A673 (cell line): ENCODE measurements at regions not wholly inside any gene's neighbourhood (a gene's known extent, or its start where the extent isn't known, plus 50 kb on each side); places are given as distances from the start of the nearest gene placed in this dataset.

Experiments used
- BruUV-seq: library from RNA; stranded (reverse); fragments of 400-500 nt; replicated peaks from 2 replicates; lab custom pipeline; 2021; lab: Mats Ljungman, UMichigan
- CTCF ChIA-PET: fragments of 300-600 bp; sonication (Branson Sonifier 250); formaldehyde crosslinking; loops from one replicate; lab custom pipeline; 2022; ENCODE audit warnings: antibody characterized with exemption; lab: Charles Lee
- POLR2A ChIA-PET: fragments of 300-600 bp; sonication (Branson Sonifier 250); formaldehyde crosslinking; loops from one replicate; lab custom pipeline; 2022; ENCODE audit warnings: antibody characterized with exemption; ENCODE audit not compliant: low non-redundant PET; lab: Charles Lee
- DNase-seq: peaks from one replicate; pipeline ENCODE4 v3.0.0-alpha.2; 2015; ENCODE audit warnings: low spot score
- H3K27ac ChIP-seq: fragments of 200-600 bp; sonication (generic); 2 replicates; pipeline ENCODE4 v1.5.1; 2016; ENCODE audit warnings: mixed run types, low read depth, mild to moderate bottlenecking, mixed read lengths, antibody characterized with exemption, low read length; ENCODE audit not compliant: poor library complexity, severe bottlenecking
- H3K27me3 ChIP-seq: fragments of 200-600 bp; sonication (generic); replicated peaks from 2 replicates; pipeline ENCODE4 v1.6.1; 2017; ENCODE audit warnings: mixed run types, low read depth, mild to moderate bottlenecking, mixed read lengths, antibody characterized with exemption, low read length; ENCODE audit not compliant: insufficient read depth, poor library complexity
- H3K36me3 ChIP-seq: fragments of 200-600 bp; sonication (generic); 2 replicates; pipeline ENCODE4 v1.6.1; 2016; ENCODE audit warnings: mixed run types, mild to moderate bottlenecking, mixed read lengths, antibody characterized with exemption, low read length; ENCODE audit not compliant: insufficient read depth, poor library complexity, severe bottlenecking
- H3K4me1 ChIP-seq: fragments of 200-600 bp; sonication (generic); 2 replicates; pipeline ENCODE4 v1.6.1; 2017; ENCODE audit warnings: mixed run types, mild to moderate bottlenecking, mixed read lengths, antibody characterized with exemption, low read length; ENCODE audit not compliant: insufficient read depth, poor library complexity, severe bottlenecking
- H3K4me3 ChIP-seq: fragments of 200-600 bp; sonication (generic); 2 replicates; pipeline ENCODE4 v1.5.1; 2016; ENCODE audit warnings: low read depth, mixed run types, mild to moderate bottlenecking, mixed read lengths, low read length; ENCODE audit not compliant: poor library complexity, severe bottlenecking
- H3K9me3 ChIP-seq: fragments of 200-600 bp; sonication (generic); 2 replicates; pipeline ENCODE4 v1.6.1; 2016; ENCODE audit warnings: mixed run types, low read depth, mild to moderate bottlenecking, mixed read lengths, antibody characterized with exemption, low read length; ENCODE audit not compliant: poor library complexity, severe bottlenecking
- EZH2 ChIP-seq: fragments of 200-600 bp; sonication (generic); IDR thresholded peaks from 2 replicates; pipeline ENCODE4 v1.6.1; 2017; ENCODE audit warnings: borderline replicate concordance, low read depth, mild to moderate bottlenecking, mixed read lengths, antibody characterized with exemption, low read length; ENCODE audit not compliant: poor library complexity, severe bottlenecking
- intact Hi-C: fragments of 100-400 bp; cut with micrococcal nuclease; formaldehyde crosslinking; loops from one replicate; pipeline ENCODE4 v1.10.0; 2022; ENCODE audit not compliant: unreplicated experiment
- TF ChIP-seq, protein P1 (sequence below): fragments of 300-800, 200-600 bp; sonication (generic); conservative IDR thresholded peaks from 2 replicates; pipeline ENCODE4 v1.5.1; 2017; ENCODE audit warnings: low read depth, mild to moderate bottlenecking, antibody characterized with exemption, low read length, moderate library complexity, mixed read lengths

DNA sequence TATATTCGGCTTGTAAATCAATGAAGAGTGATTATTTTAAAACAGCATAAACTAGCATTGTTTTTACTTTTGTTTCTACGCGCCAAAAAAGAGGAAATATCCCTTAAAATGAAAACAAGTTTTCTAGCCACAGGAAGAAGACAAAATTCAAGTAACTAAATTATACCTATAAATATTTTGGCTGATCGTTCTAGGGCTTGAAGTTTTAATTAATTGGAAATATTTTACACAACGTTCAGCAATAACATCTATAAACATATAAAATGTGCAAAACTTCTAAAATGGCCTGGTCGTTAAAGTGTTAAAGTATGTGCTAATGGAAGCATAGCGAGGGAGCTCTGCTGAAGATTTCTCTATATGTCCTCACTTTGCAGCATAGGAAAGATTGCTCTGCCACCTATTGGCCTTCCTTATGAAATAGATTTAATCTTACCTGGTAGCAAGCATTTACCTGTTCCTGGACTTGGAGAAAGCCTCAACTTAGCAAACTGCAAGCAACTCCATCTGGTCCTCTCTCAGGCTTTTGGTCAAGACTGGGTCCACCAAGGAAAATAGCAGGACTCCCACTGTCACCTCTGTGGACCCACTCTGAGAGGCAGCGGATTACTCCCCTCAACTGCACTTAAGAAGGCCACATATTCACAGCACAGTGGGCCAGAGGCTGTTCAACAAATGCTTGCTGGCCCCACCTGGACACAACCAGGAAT is 351.3 kb upstream of the RUNX1 start:
- BruUV-seq = no TSS peak
- H3K4me3 ChIP-seq = no peak overlapping the region
- no peak overlapping the region for H3K27ac ChIP-seq
- intact Hi-C loops = no loop called here
- no peaks in the 10 kb centered on the region for H3K9me3 ChIP-seq
- POLR2A ChIA-PET = no interaction called here
- no peaks in the 10 kb centered on the region for H3K4me1 ChIP-seq
- CTCF ChIA-PET = interaction anchor here (0.6 kb wide), 1 partner anchor 655 kb away, joined by 3 read pairs; no protein-coding TSS in a partner anchor
- peaks cover 25% of the 10 kb centered on the region for H3K27me3 ChIP-seq
- DNase-seq = no peak
- H3K36me3 ChIP-seq = no peaks in the 10 kb centered on the region
- TF ChIP-seq, protein P1, sequence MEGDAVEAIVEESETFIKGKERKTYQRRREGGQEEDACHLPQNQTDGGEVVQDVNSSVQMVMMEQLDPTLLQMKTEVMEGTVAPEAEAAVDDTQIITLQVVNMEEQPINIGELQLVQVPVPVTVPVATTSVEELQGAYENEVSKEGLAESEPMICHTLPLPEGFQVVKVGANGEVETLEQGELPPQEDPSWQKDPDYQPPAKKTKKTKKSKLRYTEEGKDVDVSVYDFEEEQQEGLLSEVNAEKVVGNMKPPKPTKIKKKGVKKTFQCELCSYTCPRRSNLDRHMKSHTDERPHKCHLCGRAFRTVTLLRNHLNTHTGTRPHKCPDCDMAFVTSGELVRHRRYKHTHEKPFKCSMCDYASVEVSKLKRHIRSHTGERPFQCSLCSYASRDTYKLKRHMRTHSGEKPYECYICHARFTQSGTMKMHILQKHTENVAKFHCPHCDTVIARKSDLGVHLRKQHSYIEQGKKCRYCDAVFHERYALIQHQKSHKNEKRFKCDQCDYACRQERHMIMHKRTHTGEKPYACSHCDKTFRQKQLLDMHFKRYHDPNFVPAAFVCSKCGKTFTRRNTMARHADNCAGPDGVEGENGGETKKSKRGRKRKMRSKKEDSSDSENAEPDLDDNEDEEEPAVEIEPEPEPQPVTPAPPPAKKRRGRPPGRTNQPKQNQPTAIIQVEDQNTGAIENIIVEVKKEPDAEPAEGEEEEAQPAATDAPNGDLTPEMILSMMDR = peak; percentile 31; the same call in 1 of the 2 replicates
- TF ChIP-seq EZH2 = no peak

DNA sequence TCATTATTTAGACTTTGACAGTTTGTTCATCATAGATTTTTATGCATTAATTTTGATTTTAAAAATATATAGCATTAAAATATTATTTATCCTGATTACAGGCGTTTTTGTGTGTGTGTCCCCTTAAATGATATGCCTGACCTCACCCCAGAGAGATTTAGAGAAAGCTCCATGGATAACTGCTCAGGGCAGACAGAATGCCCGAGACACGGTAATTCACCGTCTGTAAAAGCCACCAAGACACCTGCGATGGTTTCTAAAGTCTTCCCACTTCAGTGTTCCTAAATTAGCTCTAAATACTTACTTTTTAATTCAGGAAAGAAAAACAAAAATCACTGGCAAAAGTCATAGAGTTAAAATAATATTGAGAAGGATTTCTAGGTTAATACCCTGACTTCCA is 350.6 kb upstream of the RUNX1 start:
- H3K36me3 ChIP-seq = no peaks in the 10 kb centered on the region
- intact Hi-C loops = no loop called here
- TF ChIP-seq EZH2 = no peak
- TF ChIP-seq, protein P1 = no peak
- no peak for DNase-seq
- H3K27me3 ChIP-seq = peaks cover 25% of the 10 kb centered on the region
- no TSS peak for BruUV-seq
- H3K27ac ChIP-seq = no peak overlapping the region
- CTCF ChIA-PET = no interaction called here
- H3K9me3 ChIP-seq = no peaks in the 10 kb centered on the region
- H3K4me3 ChIP-seq = no peak overlapping the region
- H3K4me1 ChIP-seq = no peaks in the 10 kb centered on the region
- POLR2A ChIA-PET = no interaction called here

DNA sequence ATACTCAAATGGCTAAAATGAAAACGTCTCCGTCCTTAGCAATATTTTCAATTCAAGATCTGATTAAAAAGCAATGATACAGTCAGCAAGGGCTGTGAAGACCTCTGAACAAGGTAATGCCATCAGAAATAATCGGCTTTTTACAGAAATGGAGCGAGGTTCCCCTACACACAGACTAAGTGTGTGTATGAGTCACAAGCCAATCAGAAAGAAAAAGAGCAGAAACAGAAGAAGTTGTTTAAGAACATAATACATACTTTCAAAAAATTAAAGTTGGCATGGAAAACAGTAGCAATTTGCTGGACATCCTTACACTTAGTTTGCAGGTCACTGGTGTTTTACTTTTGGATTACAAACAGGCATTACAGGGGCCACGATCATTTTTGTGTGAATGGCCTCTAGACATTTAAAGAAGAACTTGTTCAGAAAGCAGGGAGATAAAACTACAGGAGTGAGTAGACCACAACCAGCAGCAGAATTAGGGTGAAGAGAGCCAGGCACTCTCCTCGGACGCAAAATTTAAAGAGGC is 350.0 kb upstream of the RUNX1 start:
- no peak overlapping the region for H3K4me3 ChIP-seq
- CTCF ChIA-PET = no interaction called here

More for the DNA sequence above, 350.0 kb upstream of the RUNX1 start:
- intact Hi-C loops = no loop called here
- Histone ChIP-seq H3K9me3 (no peaks in the 10 kb centered on the region), H3K4me1 (no peaks in the 10 kb centered on the region), H3K27ac (no peak overlapping the region), H3K27me3 (peaks cover 25% of the 10 kb centered on the region), H3K36me3 (no peaks in the 10 kb centered on the region)
- no TSS peak for BruUV-seq
- DNase-seq = no peak
- POLR2A ChIA-PET = no interaction called here
- TF ChIP-seq EZH2 = no peak
- TF ChIP-seq, protein P1 = no peak
